HG03469 (cell line): ENCODE measurements at regions not wholly inside any gene's neighbourhood (a gene's known extent, or its start where the extent isn't known, plus 50 kb on each side); places are given as distances from the start of the nearest gene placed in this dataset.

Experiments used
- ATAC-seq: cut with Tn5 transposase; IDR thresholded peaks from one replicate; pipeline ENCODE4 v1.9.1; 2021; ENCODE audit warnings: mild to moderate bottlenecking, moderate library complexity, moderate number of reproducible peaks; ENCODE audit not compliant: unreplicated experiment

DNA sequence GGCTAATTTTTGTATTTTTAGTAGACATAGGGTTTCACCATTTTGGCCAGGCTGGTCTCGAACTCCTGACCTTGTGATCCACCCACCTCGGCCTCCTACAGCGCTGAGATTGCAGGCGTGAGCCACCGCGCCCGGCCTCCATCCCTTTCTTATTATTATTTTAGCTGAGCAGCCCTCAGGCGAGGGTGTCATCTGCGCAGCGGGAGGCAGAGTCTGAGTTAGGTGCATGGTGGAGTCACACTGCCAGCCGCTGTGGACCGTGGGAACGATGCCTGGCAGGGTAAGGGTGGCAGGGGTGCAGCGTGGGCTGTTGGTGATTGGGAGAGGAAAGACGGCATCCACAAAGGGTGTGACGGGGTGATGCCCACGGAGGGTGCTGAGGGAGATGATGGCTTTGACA is 491.8 kb upstream of the FAT1 start:
- ATAC-seq: no peak

DNA sequence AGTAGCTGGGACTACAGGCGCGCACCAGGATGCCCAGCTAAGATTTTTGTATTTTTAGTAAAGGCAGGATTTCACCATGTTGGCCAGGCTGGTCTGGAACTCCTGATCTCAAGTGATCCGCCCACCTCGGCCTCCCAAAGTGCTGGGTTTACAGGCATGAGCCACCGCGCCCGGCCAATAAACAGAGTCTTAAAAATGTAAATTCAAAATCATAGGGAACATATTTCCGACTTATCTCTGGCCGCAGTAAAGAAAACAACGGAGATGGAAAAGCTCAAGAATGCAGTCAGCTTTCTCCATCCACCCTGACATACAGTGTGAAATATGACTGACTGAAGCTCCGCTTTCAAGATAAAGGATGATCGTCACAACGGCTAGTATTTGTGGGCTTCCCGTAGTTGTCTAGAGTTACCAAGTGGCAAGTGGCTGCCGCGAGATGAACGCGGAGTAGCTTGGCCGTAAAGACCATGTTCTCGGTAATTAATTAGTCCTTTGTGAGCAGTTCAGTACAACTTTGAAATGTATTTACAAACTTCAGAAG is 495.1 kb upstream of the FAT1 start:
- no peak for ATAC-seq

DNA sequence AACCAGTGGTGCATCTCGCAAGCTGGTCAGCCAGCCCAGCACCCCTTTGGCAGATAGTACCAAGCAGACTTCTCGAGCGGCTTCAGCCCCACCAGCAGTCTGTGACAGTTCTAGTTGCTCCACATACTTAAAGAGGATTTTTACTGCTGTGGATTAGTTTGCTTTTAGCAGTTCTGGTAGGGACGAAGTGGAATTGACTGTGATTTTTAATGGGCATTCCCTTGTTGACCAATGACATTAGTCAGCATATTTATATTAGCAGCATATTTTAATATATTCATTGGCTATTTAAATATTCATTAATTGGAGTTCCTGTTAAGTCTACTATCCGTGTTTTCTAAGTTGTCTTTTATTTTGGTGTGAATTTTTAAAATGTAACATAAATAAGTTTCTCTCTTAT is 500.9 kb upstream of the FAT1 start:
- ATAC-seq: no peak

- ATAC-seq: no peak
These were observed 504.4 kb upstream of the FAT1 start for GRCh38 chr4:187227907-187228704.

DNA sequence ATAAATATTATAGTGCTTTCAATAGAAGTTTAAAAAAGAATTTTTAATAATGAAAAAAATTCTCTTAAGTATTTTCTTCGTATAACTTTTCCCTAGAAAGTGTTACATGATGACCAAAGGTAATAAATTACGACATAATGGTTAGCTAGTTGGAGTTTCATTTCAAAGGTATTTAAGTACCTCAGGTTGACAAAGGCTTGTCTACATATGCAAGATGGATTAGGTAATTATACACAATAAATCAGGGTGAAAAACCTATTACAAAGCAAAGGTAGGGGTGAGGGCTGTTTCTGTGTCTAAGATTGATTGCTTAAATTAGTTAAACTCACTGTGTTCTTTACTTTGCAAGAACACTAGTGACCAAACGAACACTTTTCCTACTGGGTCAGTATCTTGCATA is 508.5 kb upstream of the FAT1 start:
- no peak for ATAC-seq

- ATAC-seq: no peak
These were observed 509.1 kb upstream of the FAT1 start for GRCh38 chr4:187232796-187233195.

GRCh38 chr4:187235456-187236170 is 512.0 kb upstream of the FAT1 start:
- ATAC-seq: no peak

DNA sequence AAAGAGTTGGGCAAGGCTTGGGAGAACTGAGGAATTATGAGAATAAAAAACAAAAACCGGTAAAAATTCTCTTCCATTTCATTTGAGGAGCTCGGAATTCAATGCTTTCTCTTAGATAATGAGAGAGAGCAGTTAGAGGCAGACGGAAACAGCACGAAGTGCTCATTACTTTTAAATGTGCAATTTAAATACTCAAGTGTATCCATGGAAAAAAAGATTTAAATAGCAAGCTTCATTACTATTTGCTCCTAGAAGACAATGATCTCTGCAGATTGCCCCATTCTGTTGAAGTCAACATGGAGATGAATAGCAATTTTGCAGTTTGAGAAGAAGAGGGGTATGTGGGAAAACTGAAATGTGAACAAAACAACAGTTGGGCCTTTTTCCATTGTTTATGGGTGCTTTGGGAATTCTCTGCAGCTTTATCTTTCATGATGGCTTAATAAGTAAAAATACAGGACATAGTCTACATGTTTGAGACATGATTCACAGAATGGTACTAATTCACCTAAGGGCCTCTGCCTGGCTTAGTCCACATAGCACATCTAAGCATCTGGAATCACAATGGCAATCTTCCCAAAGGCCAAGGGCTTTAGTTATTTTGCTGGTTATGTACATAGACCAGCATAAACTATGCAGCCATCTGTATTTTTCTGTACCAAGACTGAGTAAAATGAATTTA is 512.7 kb upstream of the FAT1 start:
- ATAC-seq: no peak

DNA sequence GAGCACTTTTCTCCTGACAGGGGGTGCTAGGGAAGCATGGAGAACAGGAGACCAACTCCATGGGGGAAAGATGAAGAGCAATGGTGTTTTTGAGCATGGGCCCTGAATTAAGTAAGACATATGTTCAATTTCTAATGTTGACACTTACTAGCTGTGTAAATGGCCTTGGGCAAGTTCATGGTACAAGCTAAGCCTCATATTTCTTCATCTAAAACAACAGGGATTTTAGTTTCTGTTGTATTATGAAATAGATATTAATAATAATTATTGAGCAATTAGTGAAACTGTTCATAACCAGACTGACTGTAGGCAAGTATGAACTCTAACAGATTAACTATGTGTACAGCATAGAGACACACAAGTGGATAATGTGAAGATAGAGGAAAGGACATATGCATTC is 515.0 kb upstream of the FAT1 start:
- no peak for ATAC-seq

GRCh38 chr4:187251896-187252295 is 528.2 kb upstream of the FAT1 start:
- no peak for ATAC-seq

DNA sequence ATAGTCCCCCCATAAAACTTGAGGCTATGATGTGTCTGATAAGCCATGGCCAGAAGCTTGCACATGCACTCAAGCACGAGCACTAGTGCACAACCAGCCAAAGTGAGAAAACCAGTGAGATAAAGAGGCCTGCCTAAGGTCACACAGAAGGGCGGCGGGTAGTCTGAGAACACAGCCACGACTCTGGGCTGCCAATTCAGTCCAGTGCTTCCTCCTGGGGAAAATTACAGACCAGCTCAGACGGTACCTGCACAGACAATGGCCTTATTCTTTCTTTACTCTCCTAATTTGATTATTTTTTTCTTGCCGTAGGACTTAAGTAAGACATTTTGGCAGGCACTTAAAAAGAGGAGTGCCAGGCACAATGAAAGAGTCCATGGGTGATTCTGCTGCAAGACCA is 533.2 kb upstream of the FAT1 start:
- ATAC-seq: no peak

GRCh38 chr4:187258651-187259401 is 535.2 kb upstream of the FAT1 start:
- no peak for ATAC-seq

DNA sequence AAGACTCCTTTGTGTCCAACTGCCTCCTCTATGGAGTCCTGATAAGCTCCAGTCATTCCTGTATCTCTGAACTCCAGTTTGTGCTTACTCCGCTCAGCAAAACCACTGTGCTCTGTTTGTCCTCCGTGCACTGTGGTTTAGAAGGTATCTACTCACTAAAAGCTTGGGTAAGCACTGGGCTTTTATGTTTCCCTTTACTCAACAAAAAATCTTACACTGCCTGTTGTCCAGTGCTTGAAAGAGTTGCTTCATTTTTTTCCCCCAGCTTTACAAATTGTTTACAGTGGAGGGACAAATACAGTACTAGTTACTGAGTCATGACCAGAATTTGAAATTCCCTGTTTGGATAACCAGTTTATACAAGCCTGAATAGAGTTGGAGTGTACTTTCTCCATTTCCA is 545.3 kb upstream of the FAT1 start:
- no peak for ATAC-seq

DNA sequence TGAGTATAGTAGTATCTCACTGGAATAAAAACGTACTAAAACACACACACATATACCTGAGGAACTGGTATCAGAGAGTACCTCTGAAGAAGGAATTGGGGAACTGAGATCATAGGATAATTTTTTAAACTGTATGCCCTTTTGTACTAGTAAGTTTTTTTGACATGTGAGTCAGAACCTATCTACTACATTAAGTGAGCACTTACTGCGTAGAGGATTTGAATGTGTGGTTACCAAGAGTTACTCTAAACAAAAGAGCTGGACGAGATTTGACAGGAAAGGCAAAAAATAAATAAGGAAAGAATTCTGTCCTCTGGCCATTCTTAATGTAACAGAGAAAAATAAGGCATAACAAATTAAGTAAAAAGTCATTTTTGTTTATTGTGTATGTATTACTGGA is 546.5 kb upstream of the FAT1 start:
- ATAC-seq: no peak

DNA sequence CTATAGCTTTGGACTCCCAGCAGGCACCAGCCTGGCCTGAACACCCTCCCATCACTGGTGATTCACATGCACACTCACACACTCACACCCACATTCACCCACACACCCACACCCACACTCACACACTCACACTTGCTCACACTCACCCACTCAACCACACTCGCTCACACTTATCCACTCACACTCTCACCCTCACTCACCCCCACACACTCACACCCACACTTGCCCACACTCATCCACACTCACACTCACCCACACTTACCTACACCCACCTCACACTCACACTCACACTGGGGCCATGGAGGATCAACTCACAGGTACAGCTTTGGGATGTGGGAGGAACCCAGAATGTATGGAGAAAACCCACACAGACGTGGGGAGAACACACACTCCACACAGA is 548.2 kb upstream of the FAT1 start:
- ATAC-seq: no peak

GRCh38 chr4:187274153-187274552 is 550.5 kb upstream of the FAT1 start:
- no peak for ATAC-seq

GRCh38 chr4:187276736-187277408 is 553.2 kb upstream of the FAT1 start:
- ATAC-seq: no peak

DNA sequence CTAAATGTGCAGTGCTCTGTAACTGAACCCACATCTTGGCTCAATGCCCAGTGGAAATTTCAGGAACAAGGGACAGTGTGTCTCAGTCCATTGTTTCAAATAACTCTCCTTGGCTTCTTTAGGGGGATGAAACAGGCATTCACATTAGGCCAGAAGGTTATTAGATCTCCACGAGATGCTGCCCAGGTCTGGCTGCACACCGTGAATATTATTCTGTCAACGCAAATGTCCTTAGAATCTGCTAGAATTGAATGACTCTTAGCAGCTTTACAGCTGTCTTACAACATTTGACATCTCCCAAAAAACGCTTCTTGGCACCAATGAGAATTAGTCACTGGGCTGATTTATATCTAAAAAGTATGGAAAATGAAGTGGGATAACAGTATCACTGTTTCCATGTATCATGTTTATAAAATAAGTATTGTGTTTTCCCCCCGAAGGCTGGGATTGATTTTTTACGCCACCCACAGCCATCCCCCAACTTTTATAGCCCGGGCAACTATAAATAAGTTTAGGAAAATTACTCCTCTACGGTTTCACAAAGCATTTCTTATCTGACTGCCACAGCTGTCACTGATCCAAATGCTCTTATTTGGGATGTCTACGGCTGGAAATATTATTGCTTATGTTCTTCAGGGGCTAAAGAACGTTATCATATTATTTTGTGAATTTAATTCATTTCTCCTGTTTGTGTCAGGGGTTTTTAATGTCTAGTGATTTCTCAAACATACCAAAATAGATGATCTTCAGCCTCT is 559.7 kb upstream of the FAT1 start:
- no peak for ATAC-seq

- no peak for ATAC-seq
These were observed 562.9 kb upstream of the FAT1 start for GRCh38 chr4:187286525-187286924.

- ATAC-seq: no peak
These were observed 565.7 kb upstream of the FAT1 start for GRCh38 chr4:187289371-187289770.
